K562 (cell line): ENCODE measurements at regions not wholly inside any gene's neighbourhood (a gene's known extent, or its start where the extent isn't known, plus 50 kb on each side); places are given as distances from the start of the nearest gene placed in this dataset.

Source experiments
- ADNP ChIP-seq: fragments of 200-800 bp; sonication (Bioruptor generic); IDR thresholded peaks from 2 replicates; pipeline ENCODE4 v1.6.1; 2016; ENCODE audit warnings: missing genetic modification characterization, missing compliant biosample characterization
- FOXP1 ChIP-seq: sonication (generic); formaldehyde crosslinking; IDR thresholded peaks from 2 replicates; pipeline ENCODE4 v1.8.0; 2022; ENCODE audit warnings: mild to moderate bottlenecking, missing genetic modification reagents
- HMG20B ChIP-seq: fragments of 250-450 bp; sonication (Bioruptor Pico); IDR thresholded peaks from 2 replicates; pipeline ENCODE4 v1.5.0; 2021; ENCODE audit warnings: mild to moderate bottlenecking
- LCOR ChIP-seq: sonication (generic); formaldehyde crosslinking; IDR thresholded peaks from 2 replicates; pipeline ENCODE4 v1.8.0; 2022; ENCODE audit warnings: mild to moderate bottlenecking, missing genetic modification reagents
- LEF1 ChIP-seq: fragments of 450-650 bp; IDR thresholded peaks from 2 replicates; pipeline ENCODE4 v1.6.1; 2016; ENCODE audit warnings: mild to moderate bottlenecking
- NRF1 ChIP-seq, 2 experiments: fragments of 450-650 bp; IDR thresholded peaks in 1 of 2; conservative IDR thresholded peaks in 1 of 2; 2 replicates each; pipeline ENCODE4 v1.6.1; 2014; ENCODE audit warnings: mild to moderate bottlenecking in 2 of 2
- OTX1 ChIP-seq: fragments of 450-650 bp; formaldehyde crosslinking; IDR thresholded peaks from 2 replicates; pipeline ENCODE4 v1.4.0; 2022; ENCODE audit warnings: mild to moderate bottlenecking
- PCBP2 ChIP-seq: fragments of 200-400 bp; formaldehyde crosslinking; IDR thresholded peaks from 2 replicates; pipeline ENCODE4 v1.6.1; 2018; ENCODE audit warnings: low read length, low read depth, mild to moderate bottlenecking, moderate library complexity; ENCODE audit not compliant: poor library complexity, severe bottlenecking
- RBBP5 ChIP-seq: fragments of 200-600 bp; sonication (generic); IDR thresholded peaks from 2 replicates; pipeline ENCODE4 v1.6.1; 2012; ENCODE audit warnings: borderline replicate concordance, mild to moderate bottlenecking, low read length, control low read depth, inconsistent platforms; ENCODE audit not compliant: insufficient read depth, poor library complexity, severe bottlenecking
- SMARCB1 ChIP-seq: IDR thresholded peaks from 2 replicates; pipeline ENCODE4 v1.6.1; 2011; ENCODE audit warnings: improper control_type of control experiment, low read depth; ENCODE audit not compliant: insufficient read length
- TAF9B ChIP-seq: fragments of 450-650 bp; IDR thresholded peaks from 2 replicates; pipeline ENCODE4 v1.6.1; 2018; ENCODE audit warnings: mild to moderate bottlenecking; ENCODE audit not compliant: partially characterized antibody
- TBL1XR1 ChIP-seq, 2 experiments: IDR thresholded peaks; 2 replicates each; pipeline ENCODE4 v1.6.1; 2012; ENCODE audit warnings: improper control_type of control experiment in 2 of 2, low read length in 2 of 2, mild to moderate bottlenecking in 1 of 2
- ZBTB5 ChIP-seq: fragments of 450-650 bp; IDR thresholded peaks from 2 replicates; pipeline ENCODE4 v1.6.1; 2017; ENCODE audit warnings: antibody characterized with exemption
- ZC3H4 ChIP-seq: sonication (generic); formaldehyde crosslinking; IDR thresholded peaks from 2 replicates; pipeline ENCODE4 v1.9.0; 2021; ENCODE audit warnings: missing genetic modification reagents, borderline replicate concordance
- TF ChIP-seq, protein P1 (sequence below), 2 experiments: fragments of 450-650 bp in 1 of 2; sonication (generic) in 1 of 2; formaldehyde crosslinking in 1 of 2; IDR thresholded peaks in 1 of 2; conservative IDR thresholded peaks in 1 of 2; 2 replicates each; pipeline versions ENCODE4 v1.6.1 to v1.8.1; 2016 to 2023; ENCODE audit warnings: mild to moderate bottlenecking in 2 of 2, moderate library complexity in 2 of 2, inconsistent platforms in 1 of 2, missing genetic modification reagents in 1 of 2

DNA sequence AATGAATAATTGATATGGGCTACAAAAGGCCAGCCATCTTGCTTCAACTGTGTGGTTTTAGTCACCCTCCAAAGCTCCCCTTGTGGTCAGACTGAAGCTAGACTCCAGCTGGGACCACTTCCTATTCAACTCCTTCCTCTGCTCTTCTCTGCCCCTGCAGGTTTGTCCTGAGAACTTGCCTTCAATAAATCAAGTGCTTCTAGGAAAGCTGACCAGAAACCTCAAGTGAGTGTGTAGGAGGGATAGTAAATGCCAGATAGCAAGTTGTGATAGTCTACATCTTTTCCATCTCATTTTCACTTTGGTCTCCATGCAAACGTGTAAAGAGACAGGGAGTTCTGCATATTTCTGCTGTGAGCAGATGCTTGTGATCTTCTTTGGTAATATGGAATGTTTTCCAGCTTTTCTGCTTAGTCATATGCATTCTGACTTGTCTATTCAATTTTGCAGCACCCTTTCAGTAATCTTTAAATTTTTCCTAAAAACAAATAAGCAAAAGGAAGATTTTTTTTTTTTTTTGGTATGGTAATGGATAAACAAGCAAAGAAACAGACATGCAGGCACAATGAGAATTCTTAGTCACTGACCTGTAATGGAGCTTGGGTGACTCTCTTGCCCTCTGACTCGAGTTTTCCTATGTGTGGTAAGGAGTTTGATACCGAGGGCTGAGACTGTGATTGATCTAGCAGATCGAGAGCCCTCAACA lies 201.3 kb upstream of the BTBD3 start (continued):
- TF ChIP-seq FOXP1 = no peak
- no peak for TF ChIP-seq ADNP (tag)
- TF ChIP-seq NRF1 (conservative IDR thresholded peaks at IDR 0.05 in 1 of 2, IDR thresholded peaks at IDR 0.05 in 1 of 2) = no peak
- TF ChIP-seq, protein P1, sequence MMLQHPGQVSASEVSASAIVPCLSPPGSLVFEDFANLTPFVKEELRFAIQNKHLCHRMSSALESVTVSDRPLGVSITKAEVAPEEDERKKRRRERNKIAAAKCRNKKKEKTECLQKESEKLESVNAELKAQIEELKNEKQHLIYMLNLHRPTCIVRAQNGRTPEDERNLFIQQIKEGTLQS (IDR thresholded peaks at IDR 0.05) = no peak
- TF ChIP-seq, protein P1 (CRISPR knock-in tag; conservative IDR thresholded peaks at IDR 0.05) = no peak
- no peak for TF ChIP-seq TBL1XR1 (IDR thresholded peaks at IDR 0.05; ENCODE audit: low read length in 2 of 2)
- no peak for TF ChIP-seq RBBP5
- no peak for TF ChIP-seq LCOR (CRISPR knock-in tag)
- TF ChIP-seq PCBP2 = no peak
- no peak for TF ChIP-seq ZBTB5
- no peak for TF ChIP-seq SMARCB1
- no peak for TF ChIP-seq HMG20B (CRISPR knock-in tag)
- no peak for TF ChIP-seq ZC3H4 (CRISPR knock-in tag)
- no peak for TF ChIP-seq OTX1
- TF ChIP-seq LEF1 = no peak
- TF ChIP-seq TAF9B = no peak
- TF ChIP-seq, all 486 proteins: peak for 0
